NAMALWA (cell line): ENCODE measurements at regions not wholly inside any gene's neighbourhood (a gene's known extent, or its start where the extent isn't known, plus 50 kb on each side); places are given as distances from the start of the nearest gene placed in this dataset.

Experiments
- DNase-seq: peaks from one replicate; pipeline ENCODE4 v3.0.0-alpha.2; 2015; ENCODE audit warnings: low spot score

GRCh38 chr1:80436851-80437250 lies 1363.9 kb upstream of the ADGRL2 start:
- no peak for DNase-seq

DNA sequence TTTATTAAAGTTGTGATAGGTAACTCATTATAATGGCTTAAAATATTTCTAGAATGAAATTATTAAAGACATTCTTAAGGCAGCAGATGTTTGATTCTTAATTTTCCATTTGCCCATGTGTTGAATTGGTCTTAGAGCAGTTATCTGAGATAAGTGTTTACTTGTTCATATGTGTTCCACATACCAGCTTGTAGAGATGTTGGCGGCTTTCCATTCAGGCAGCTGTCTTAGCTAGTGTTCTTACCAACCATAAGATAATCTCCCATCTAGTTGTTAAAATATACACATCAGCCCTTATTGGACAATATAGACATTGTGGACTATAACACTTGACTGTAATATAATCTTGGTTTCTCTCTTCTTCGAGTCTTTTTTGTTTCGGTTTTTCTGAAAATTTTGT lies 1372.9 kb upstream of the ADGRL2 start:
- DNase-seq, result no peak

- DNase-seq, result no peak
Observed at GRCh38 chr1:80424249-80424648, 1376.5 kb upstream of the ADGRL2 start.

GRCh38 chr1:80418134-80418533 lies 1382.6 kb upstream of the ADGRL2 start:
- DNase-seq, result no peak

DNA sequence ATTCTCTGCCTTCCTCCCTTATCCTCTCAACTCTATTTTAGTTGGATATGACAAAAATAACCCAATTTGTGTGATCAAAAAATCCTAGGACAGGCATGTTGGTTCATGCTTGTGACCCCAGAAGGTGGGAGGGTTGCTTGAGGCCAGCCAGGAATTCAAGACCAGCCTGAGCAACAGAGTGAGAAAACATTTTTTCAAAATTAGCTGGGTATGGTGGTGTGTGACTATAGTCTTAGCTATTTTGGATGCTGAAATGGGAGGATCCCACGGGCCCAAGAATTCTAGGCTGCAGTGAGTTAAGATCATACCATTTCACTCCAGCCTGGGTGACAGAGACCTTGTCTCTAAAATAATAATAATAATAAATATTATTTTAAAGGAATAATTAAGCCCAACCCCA lies 1383.1 kb upstream of the ADGRL2 start:
- DNase-seq, result no peak

- no peak for DNase-seq
Observed at GRCh38 chr1:80413969-80414368, 1386.8 kb upstream of the ADGRL2 start.

DNA sequence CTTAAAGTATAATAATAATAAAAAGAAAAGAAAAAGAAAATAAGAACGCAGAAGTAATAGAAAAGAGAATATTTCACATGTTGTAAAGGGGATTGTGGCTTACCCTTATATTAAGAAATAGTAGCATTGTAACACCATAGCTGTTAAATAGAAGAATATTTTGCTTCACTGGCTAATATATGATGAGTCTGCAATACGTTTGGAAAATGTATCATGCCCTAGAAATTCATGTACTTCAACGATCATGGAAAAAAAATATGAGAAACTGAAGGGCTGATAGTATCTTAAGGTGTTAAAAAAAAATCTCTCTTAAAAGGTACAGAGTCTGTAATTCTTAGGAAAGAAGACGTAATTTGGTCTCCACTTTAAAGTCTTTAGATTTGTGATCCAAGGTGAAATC lies 1390.5 kb upstream of the ADGRL2 start:
- DNase-seq, result no peak

DNA sequence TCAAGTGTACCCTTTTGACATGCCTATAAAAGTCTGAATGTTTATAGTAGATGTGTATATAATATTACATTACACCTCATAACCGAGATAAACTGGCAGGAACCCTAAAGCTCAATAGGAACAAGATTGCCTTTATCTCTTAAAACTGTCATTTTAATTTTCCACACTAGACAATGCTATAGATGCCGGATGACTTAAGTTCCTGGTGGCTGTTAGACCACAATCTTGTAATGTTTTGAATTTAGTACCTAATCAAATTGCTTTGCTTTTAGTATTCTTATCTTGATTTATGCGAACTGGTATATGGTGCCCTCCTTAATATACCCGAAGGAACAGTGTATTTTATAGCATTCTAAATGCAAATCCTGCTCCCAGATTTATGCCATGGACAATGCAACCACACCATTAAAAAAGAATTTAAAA lies 1397.0 kb upstream of the ADGRL4 start:
- DNase-seq, result no peak

DNA sequence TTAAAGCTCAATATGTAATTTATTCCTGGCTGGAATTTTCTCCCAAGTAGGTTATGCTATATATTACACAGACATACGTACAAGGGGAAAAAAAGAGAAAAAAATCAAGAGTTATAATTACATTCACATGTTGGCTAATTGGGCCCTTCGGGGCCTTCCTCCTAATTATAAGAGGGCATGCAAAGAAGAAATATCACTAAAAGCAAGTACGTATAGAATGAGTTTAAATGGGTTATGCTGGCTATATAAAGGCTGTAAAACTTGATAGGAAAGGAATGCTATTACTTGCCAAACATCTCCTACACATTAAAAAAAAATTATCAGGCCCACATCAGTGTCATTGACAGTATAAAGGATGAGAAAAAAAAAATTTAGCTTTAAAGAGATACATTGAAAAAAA lies 1396.1 kb upstream of the ADGRL4 start:
- no peak for DNase-seq

- peak; percentile 18 for DNase-seq
Observed at GRCh38 chr1:80401757-80402156, 1395.2 kb upstream of the ADGRL4 start.

- no peak for DNase-seq
Observed at GRCh38 chr1:80392529-80392928, 1386.0 kb upstream of the ADGRL4 start.

DNA sequence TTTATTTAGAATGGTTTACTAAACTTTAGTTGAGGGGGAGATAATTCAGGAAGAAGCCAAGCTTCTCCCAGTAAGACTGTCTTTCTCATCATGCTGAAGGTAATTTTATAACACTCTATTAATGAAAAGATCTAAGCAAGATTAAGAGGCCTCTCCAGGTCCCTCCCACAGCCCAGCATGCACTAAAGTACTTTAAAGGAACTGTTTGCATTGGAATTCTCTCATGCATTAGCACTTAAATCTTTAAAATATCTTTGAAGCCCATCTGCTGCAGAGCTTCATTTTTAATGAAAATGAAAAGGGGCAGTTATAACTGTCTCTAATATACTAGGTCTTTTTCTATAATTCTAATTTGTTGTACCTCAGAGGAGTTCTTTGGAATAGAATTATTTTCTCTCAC lies 1379.1 kb upstream of the ADGRL4 start:
- DNase-seq, result no peak

GRCh38 chr1:80384959-80385358 lies 1378.4 kb upstream of the ADGRL4 start:
- DNase-seq, result no peak

DNA sequence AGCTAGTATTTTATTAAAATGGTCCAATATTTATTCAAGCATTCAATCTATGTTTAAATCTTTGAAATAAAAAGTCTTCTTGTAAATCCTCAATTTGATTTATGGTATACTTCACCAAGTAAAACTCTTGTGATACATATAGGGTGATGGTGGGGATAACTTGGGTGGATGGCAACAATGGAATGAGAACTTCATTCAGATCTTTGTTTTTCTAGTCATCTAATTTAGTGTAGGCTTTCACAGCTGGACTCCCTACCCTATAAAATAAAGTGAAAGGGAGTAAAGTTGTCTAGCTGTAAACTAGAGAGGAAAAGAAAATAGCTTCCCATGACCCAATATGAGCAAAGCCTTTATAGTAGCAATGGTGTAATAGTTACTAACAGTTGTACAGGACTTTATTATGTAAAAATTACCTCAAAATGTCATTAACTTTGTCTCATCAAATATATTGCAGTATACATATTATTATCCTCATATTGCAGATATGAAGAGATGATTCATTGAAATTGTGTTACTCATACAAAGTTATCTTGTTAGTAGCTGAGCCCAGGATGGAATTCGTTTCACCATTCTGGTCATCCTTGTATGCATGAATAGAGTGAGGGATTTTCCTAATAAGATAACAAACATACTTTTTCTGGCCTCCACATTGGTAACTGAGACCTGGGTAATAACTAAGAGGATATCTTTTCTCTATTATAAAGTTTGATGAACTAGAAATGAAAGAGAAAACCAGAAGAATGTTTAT lies 1377.7 kb upstream of the ADGRL4 start:
- no peak for DNase-seq

DNA sequence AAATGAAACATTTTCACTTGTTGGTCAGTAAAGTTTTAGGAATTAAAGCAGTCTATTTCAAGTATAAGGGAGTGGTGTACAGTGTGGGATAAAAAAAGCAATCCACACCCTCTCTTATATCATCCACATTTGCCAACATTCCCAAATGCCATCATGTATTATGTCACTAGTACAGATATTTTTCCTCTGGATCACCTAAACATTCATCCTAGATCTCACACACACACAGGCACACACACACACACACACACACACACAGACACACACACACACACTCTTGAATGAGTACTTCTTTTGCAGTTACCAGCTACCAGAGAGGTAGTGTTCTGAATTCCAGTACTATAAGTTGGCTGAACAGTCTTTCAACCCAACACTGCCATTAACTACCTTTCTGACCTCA lies 1369.1 kb upstream of the ADGRL4 start:
- DNase-seq, result no peak

DNA sequence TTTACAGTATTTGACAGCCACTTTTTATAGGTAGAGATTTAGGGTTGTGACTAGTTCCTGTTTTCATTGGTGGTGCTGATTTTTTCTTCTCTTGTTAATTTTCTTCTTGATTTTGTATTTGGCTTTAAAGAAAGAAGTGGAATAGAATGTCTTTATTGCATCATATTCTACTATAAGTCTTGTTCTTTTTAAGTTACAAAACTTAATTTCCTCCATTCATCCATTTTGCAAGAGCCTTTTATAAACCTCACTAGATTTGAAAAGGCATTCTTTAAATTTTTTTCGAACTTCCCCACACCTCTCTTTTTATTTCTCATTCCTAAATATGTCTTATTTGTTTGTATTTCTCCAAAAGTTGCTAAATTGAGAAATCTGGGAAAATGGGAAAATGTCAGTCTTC lies 1368.6 kb upstream of the ADGRL4 start:
- no peak for DNase-seq

GRCh38 chr1:80369780-80370179 lies 1363.2 kb upstream of the ADGRL4 start:
- DNase-seq, result no peak

DNA sequence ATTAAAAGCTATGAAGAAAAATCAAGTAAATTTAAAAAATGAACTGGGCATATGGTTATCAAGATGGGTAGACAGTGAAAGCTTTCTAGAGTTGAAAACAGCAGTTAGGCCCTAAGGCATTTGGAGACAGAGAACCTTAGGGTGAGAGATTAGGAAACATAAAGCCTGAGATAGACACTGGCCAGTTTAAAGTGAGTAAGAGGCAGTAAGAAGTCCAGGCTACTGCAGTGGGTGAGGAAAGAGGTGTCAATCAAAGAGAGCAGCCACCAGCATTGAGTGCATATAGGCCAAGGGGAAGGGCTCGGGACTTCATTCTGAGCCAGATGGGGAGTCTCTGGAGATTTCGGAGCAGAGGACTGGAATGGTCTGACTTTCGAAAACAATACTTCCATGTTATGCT lies 1360.5 kb upstream of the ADGRL4 start:
- no peak for DNase-seq

DNA sequence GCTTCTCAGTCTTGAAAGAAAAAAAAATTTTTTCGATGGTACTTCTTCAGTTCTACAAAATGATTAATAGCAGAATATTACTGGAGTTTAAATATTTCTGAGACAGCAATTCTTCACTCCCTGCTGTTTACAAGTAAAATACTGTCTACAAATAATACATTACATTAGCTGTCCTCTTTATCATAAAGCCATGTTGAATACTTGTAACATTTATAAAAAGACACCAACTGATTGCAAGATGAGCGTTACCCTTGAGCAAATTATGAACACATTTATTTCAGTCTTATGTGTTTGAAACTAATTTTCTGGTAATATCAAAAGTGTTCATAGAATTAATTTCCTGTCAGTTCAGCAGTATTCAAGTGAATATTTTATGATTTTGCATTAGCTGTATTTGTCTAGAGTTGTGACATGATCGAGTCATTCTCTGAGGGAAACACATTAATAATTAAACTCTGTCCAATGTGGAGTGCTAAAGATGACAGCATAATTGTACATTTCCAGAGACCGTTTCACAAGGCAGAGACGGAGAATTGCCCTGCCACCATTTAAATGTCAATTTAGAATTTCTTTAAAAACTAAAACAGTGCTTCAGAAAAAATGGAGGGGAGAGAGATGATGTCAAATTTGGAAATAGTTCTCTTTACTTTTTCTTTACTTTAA lies 1359.0 kb upstream of the ADGRL4 start:
- DNase-seq, result no peak

DNA sequence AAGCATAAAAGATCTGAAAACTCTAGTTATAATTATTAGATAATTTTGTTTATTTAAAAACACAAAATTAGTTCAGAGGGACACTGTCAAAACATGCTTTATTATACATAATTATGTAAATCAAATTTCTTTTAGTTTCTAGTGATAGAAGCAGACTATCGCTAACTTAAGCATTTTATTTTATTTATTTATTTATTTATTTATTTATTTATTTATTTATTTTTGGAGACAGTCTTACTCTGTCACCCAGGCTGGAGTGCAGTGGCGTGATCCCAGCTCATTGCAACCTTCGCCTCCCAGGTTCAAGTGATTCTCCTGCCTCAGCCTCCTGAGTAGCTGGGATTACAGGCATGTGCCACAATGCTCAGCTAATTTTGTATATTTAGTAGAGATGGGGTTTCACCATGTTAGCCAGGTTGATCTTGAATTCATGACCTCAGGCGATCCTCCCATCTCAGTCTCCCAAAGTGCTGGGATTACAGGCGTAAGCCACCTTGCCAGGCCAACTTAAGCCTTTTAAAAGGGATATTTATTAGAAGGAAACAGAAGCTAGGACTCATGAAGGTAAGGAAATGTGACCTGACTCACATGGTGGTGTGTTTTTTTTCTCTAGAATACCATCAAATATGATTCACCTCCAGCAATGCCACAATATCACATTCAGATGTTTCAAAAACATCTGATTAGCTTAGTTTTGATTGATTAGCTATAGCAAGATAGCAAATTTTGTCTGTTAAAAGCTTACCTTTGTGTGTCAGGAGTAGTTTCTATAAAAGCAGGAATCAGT lies 1357.4 kb upstream of the ADGRL4 start:
- no peak for DNase-seq

DNA sequence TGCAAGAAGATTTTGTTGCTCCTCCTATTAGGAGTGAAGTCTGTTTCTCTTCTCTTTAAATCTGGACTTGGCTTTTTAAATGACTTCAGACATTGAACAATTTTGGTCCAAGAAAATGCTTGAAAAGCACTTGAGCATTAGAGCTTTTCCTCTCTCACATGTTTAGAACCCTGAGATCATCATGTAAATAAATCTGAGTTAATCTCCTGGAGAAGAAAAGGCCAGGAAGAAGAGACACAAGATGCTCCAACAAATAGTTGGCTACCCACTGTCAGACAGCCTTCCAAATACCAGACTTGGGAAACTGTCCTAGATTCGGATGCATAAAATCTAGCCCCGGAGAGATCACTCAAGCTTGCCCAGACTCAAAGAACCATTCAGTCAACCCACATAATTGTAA lies 1353.1 kb upstream of the ADGRL4 start:
- no peak for DNase-seq

- no peak for DNase-seq
Observed at GRCh38 chr1:80349218-80349617, 1342.7 kb upstream of the ADGRL4 start.

GRCh38 chr1:80341021-80341420 lies 1334.5 kb upstream of the ADGRL4 start:
- DNase-seq, result no peak
